Duodenal mucosa (tissue), 2 donors: ENCODE measurements at regions not wholly inside any gene's neighbourhood (a gene's known extent, or its start where the extent isn't known, plus 50 kb on each side); places are given as distances from the start of the nearest gene placed in this dataset.

Experiments used
- H3K27ac ChIP-seq: one replicate; pipeline ENCODE4 v1.7.0; 2013; ENCODE audit warnings: low read depth, low read length
- H3K27me3 ChIP-seq, 2 donors: one replicate each; pipeline ENCODE4 v1.7.0; 2013; ENCODE audit warnings: low read length in 2 of 2, control low read depth in 1 of 2; ENCODE audit not compliant: insufficient read depth in 2 of 2, control insufficient read depth in 1 of 2
- H3K36me3 ChIP-seq, 2 donors: one replicate each; pipeline ENCODE4 v1.7.0; 2013; ENCODE audit warnings: low read length in 2 of 2, control low read depth in 1 of 2; ENCODE audit not compliant: insufficient read depth in 2 of 2, control insufficient read depth in 1 of 2
- H3K4me1 ChIP-seq, 2 donors: one replicate each; pipeline ENCODE4 v1.7.0; 2013; ENCODE audit warnings: low read length in 2 of 2, control low read depth in 1 of 2; ENCODE audit not compliant: insufficient read depth in 2 of 2, control insufficient read depth in 1 of 2
- H3K4me3 ChIP-seq, 2 donors: one replicate each; pipeline ENCODE4 v1.7.0; 2013; ENCODE audit warnings: low read length in 2 of 2, low read depth in 1 of 2
- H3K9ac ChIP-seq, 2 donors: one replicate each; pipeline ENCODE4 v1.7.0; 2013; ENCODE audit warnings: low read length in 2 of 2, low read depth in 1 of 2
- H3K9me3 ChIP-seq, 2 donors: one replicate each; pipeline ENCODE4 v1.7.0; 2013; ENCODE audit warnings: low read length in 2 of 2, control low read depth in 1 of 2; ENCODE audit not compliant: control insufficient read depth in 1 of 2

DNA sequence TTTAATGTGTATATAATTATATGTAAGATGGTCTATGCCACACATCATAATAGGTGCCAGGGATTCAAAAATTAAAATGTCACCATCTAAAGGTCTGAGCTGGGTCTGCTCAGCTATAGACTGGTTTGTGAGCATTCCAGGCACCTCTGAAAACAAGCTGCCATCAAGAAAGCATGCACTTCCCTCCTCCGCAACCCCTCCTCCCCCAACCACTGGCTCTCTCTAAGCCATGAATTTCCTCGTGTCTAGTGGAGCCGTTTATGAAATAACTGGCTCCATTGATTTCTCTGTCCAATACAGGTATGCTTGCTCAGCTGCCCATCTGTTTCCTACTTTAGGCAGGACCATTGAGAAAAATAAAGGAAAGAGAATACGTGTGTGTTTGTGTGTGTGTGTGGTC is 522.6 kb upstream of the PLXNA2 start:
- Histone ChIP-seq H3K27ac (no peak overlapping the region), H3K9ac (no peak overlapping the region), H3K4me1 (no peaks in the 10 kb centered on the region), H3K9me3 (no peaks in the 10 kb centered on the region), H3K27me3 (no peaks in the 10 kb centered on the region), H3K36me3 (no peaks in the 10 kb centered on the region), H3K4me3 (no peak overlapping the region)

DNA sequence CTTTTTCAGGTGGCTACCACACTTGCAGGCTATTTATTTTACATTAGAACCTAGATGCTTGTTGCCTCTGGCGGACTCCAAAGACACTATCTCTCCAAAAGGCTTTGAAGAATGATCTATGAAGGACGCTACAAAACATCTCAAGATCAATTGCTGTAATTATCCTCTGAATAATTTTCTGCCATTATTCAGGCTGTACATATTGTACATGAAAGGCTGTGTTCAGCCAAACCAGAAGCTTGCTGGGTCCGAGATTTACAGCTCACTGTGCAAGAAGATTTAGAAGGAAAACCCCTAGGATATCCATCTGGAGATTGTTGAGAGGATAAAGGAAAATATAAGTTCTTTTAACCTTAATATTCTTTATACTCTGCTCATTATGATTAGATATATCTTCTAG is 523.6 kb upstream of the PLXNA2 start:
- no peak overlapping the region for H3K27ac ChIP-seq
- no peaks in the 10 kb centered on the region for H3K4me1 ChIP-seq
- H3K4me3 ChIP-seq, result no peak overlapping the region

DNA sequence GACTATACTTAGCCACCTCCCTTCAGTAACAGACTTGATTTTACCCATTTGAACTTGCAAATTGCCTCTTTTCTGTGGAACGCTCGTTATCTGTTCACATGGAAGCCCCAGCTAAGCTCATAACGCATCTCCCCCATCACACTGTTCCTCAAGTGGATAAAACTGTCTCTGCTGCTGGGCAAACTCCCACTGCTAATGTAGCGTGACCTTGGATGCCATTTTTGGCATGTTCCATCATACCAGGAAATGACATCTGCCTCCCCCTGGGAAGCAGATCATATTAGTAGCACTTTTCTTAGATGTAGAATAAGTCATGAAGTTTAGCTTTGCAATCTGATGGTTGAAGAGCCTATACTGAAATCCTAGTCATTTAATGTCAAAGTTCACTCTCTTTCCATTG is 528.7 kb upstream of the PLXNA2 start:
- H3K9ac ChIP-seq, result no peak overlapping the region
- no peak overlapping the region for H3K27ac ChIP-seq
- no peaks in the 10 kb centered on the region for H3K27me3 ChIP-seq
- no peaks in the 10 kb centered on the region for H3K9me3 ChIP-seq
- H3K4me1 ChIP-seq, result no peaks in the 10 kb centered on the region
- H3K36me3 ChIP-seq, result no peaks in the 10 kb centered on the region
- no peak overlapping the region for H3K4me3 ChIP-seq

More for the DNA sequence above, 523.6 kb upstream of the PLXNA2 start:
- Histone ChIP-seq H3K36me3 (no peaks in the 10 kb centered on the region), H3K27me3 (no peaks in the 10 kb centered on the region), H3K9ac (no peak overlapping the region), H3K9me3 (no peaks in the 10 kb centered on the region)

DNA sequence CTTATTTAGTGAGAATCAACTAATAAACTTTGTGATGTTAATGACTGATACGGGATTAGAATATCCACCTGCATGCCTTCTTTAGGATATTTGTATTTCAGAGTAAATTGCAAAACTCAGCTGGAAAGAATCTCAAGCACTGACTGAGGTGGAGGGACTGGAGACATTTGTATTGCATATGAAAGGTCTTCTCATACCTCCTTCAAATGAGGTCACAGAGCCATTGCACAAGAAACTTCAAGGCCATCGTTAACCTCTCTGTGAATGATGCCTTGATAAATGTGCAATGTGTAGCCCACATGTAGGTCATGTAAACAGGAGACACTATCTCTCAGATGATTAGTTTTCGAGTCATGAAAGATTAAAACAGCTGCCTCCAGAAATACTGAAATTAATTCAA is 531.7 kb upstream of the PLXNA2 start:
- no peak overlapping the region for H3K9ac ChIP-seq
- H3K27ac ChIP-seq, result no peak overlapping the region
- H3K4me3 ChIP-seq, result no peak overlapping the region
- H3K4me1 ChIP-seq, result no peaks in the 10 kb centered on the region
- no peaks in the 10 kb centered on the region for H3K27me3 ChIP-seq
- no peaks in the 10 kb centered on the region for H3K36me3 ChIP-seq
- H3K9me3 ChIP-seq, result no peaks in the 10 kb centered on the region

DNA sequence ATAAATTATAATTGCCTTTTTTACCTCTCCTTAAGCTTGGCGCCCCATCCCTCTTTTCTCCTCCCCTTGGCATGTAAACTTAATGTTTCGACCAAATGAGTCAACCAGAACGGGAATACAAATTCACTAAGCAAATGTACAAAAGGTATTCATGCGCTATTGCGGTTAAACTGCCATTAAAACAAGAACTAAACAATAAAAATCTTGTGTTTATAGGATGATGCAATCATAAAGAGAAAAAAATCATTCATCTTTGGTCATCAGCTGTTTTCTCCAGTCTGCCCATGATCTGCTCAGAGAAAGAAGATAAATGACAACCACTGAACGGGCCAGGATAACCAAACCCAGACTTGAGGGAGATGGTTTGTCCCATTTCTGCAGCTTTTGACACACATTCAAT is 534.2 kb upstream of the PLXNA2 start:
- Histone ChIP-seq H3K9ac (no peak overlapping the region), H3K27ac (no peak overlapping the region), H3K4me3 (no peak overlapping the region), H3K36me3 (no peaks in the 10 kb centered on the region), H3K27me3 (no peaks in the 10 kb centered on the region), H3K9me3 (no peaks in the 10 kb centered on the region), H3K4me1 (no peaks in the 10 kb centered on the region)

DNA sequence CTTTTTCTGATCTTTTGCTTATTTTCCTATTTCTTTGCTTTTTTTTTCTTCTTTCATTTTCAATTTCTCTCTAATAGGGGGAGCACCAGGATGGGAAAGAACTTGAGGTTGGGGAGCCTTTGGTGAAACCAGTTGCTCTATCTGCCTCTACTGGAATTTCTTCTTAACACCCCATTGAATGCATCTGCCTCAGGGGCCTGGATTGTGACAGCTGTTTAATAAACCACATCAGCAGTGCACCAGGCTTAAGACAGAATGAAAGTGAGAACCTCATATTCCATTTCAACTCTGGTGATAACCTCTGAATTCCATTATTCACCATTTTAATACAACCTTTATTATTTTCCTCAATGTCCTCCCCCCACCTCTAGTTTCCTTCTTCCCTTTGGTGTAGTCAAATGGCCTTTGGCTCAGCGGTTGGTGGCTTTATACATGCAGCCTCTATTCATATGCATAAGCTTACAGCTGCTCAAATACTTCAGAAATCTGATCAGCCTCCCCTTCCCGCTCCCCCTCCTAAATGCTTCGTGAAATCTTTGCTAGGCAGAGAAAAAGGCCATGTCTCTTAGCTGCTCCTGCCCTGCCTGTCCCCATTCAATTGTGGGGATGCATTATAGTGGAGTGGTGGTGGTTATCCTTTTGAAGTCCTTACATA is 537.3 kb upstream of the PLXNA2 start:
- Histone ChIP-seq H3K27me3 (no peaks in the 10 kb centered on the region), H3K4me3 (no peak overlapping the region), H3K9me3 (no peaks in the 10 kb centered on the region), H3K27ac (no peak overlapping the region), H3K4me1 (no peaks in the 10 kb centered on the region), H3K9ac (no peak overlapping the region), H3K36me3 (no peaks in the 10 kb centered on the region)

DNA sequence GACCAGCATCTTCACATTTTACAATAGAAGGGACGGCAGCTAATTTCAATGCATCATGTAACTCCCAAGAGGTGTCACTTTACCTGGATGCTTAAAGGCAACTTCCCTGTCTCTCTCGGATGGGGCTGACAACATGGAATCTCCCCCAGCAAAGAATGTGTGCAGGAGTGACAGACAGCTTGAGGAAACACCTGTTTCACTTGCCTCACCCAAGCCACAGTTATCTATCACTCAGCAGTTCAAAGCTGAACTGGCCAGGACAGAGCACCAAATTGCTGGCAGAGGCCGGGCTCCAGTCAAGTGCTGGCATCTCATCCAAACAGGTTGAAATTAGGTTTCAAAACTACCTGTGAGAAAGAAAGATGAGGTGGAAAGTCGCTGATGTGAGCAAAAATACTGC is 538.0 kb upstream of the PLXNA2 start:
- H3K9me3 ChIP-seq, result no peaks in the 10 kb centered on the region
- no peak overlapping the region for H3K9ac ChIP-seq
- no peak overlapping the region for H3K27ac ChIP-seq
- no peaks in the 10 kb centered on the region for H3K27me3 ChIP-seq
- H3K4me3 ChIP-seq, result no peak overlapping the region
- no peaks in the 10 kb centered on the region for H3K4me1 ChIP-seq
- H3K36me3 ChIP-seq, result no peaks in the 10 kb centered on the region

DNA sequence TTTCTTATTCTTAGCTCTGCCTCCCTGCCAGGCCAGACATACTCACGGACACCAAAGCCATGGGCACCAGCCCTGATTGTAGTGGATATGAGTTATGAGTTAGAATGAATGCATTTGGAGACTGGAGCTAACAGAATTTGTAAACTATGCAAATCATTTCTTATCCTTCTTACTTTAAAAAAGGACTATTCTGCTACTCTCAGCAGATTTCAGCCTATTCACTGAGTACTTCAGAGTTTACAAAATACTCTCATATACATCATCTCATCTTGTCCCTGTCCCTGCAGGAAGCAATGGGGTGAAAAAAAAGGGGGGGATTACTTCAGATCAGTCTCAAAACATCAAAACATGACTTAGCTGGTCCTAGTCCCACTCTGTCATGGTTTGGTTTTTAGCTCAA is 541.4 kb upstream of the PLXNA2 start:
- Histone ChIP-seq H3K4me3 (no peak overlapping the region), H3K9ac (no peak overlapping the region), H3K27ac (no peak overlapping the region), H3K36me3 (no peaks in the 10 kb centered on the region), H3K4me1 (no peaks in the 10 kb centered on the region), H3K27me3 (no peaks in the 10 kb centered on the region), H3K9me3 (no peaks in the 10 kb centered on the region)

DNA sequence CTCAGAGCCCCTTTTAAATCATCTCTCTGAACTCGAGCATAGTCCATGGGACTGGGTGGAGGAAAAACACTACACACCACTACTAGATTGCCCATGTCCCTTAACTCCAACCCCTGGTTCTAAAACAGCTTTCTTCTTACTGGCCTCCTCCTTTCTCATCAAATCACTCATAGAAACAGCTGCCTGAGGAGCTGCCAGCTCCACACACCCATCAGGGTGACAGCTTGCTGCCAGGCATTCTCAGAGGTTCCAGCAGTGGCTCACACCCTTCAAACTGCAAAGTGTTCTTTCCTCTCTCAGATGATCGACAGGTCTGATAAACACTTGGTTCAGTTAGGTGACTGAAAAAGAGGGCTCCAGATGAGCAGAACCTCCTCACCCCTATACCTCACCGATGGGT is 543.0 kb upstream of the PLXNA2 start:
- no peaks in the 10 kb centered on the region for H3K9me3 ChIP-seq
- no peak overlapping the region for H3K9ac ChIP-seq
- H3K27me3 ChIP-seq, result no peaks in the 10 kb centered on the region
- no peak overlapping the region for H3K4me3 ChIP-seq
- H3K4me1 ChIP-seq, result no peaks in the 10 kb centered on the region
- H3K27ac ChIP-seq, result no peak overlapping the region
- no peaks in the 10 kb centered on the region for H3K36me3 ChIP-seq

DNA sequence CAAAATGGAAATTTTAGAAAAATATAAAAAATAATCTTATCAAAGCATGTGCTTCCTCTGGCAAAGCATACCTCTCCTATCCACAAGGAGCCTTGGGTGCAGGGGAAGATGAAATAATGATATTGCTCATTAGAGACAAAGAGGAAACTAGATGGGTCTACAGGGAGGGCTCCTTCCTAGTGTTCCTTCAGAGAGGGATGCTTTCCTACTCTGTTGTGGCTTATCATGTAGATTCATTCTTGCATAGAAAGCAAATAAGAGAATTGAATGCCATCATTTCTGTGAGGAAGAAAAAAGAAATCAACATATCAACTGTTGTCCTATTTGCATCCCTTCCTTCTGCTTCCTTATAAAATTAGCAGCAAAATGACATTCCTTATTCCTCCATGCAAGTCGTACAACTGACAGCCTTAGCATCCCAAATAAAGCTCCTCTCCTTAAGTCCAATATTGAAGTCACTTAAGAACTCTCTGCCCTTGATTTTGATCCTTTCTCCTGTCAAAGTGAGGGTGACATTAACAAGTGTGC is 543.9 kb upstream of the PLXNA2 start:
- Histone ChIP-seq H3K4me3 (no peak overlapping the region), H3K9ac (no peak overlapping the region), H3K27me3 (no peaks in the 10 kb centered on the region), H3K27ac (no peak overlapping the region), H3K4me1 (no peaks in the 10 kb centered on the region), H3K36me3 (no peaks in the 10 kb centered on the region), H3K9me3 (no peaks in the 10 kb centered on the region)

DNA sequence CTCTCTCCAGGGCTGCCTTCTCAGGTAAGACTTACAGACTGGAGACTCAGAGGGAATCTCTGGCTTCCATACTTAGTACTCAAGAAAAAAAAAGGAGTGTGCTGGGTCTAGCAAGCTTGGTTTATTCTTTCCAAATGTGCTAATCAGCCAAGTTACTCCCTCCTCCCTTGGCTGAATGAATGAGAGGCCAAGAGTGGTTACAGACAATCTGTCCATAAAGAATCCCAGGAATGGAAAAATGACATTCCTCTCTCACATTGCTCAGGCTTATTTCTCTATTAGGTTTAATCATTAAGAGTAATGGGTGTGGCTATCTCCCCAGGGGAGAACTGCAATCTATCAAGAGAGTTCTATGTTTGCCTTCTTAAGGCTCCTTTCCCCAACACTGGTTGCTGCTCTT is 547.3 kb upstream of the PLXNA2 start:
- H3K36me3 ChIP-seq, result no peaks in the 10 kb centered on the region
- no peak overlapping the region for H3K4me3 ChIP-seq
- H3K27ac ChIP-seq, result no peak overlapping the region
- H3K9me3 ChIP-seq, result no peaks in the 10 kb centered on the region
- H3K4me1 ChIP-seq, result no peaks in the 10 kb centered on the region
- no peak overlapping the region for H3K9ac ChIP-seq
- H3K27me3 ChIP-seq, result no peaks in the 10 kb centered on the region
